HEK293 (cell line): ENCODE measurements at regions not wholly inside any gene's neighbourhood (a gene's known extent, or its start where the extent isn't known, plus 50 kb on each side); places are given as distances from the start of the nearest gene placed in this dataset.

Experiments
- SETDB1 ChIP-seq: IDR thresholded peaks from one replicate; pipeline ENCODE4 v1.6.1; 2017; ENCODE audit warnings: mild to moderate bottlenecking, low read length, moderate library complexity, mixed read lengths; ENCODE audit not compliant: insufficient read length
- SP2 ChIP-seq: fragments of 450-650 bp; formaldehyde crosslinking; IDR thresholded peaks from 2 replicates; pipeline ENCODE4 v1.5.1; 2016; ENCODE audit warnings: missing biosample characterization, missing genetic modification characterization
- ZBTB21 ChIP-seq: fragments of 450-650 bp; formaldehyde crosslinking; IDR thresholded peaks from 2 replicates; pipeline ENCODE4 v1.5.1; 2017; ENCODE audit warnings: missing biosample characterization, missing genetic modification characterization
- ZNF132 ChIP-seq: fragments of 450-650 bp; formaldehyde crosslinking; IDR thresholded peaks from 2 replicates; pipeline ENCODE4 v1.5.1; 2017; ENCODE audit warnings: missing biosample characterization, missing genetic modification characterization, borderline replicate concordance
- ZNF155 ChIP-seq: fragments of 450-650 bp; formaldehyde crosslinking; IDR thresholded peaks from 2 replicates; pipeline ENCODE4 v1.5.1; 2016; ENCODE audit warnings: missing biosample characterization, missing genetic modification characterization
- ZNF169 ChIP-seq: fragments of 450-650 bp; formaldehyde crosslinking; IDR thresholded peaks from 2 replicates; pipeline ENCODE4 v1.5.1; 2016; ENCODE audit warnings: missing biosample characterization, missing genetic modification characterization
- ZNF239 ChIP-seq: fragments of 450-650 bp; formaldehyde crosslinking; IDR thresholded peaks from 2 replicates; pipeline ENCODE4 v1.5.1; 2016; ENCODE audit warnings: missing biosample characterization, missing genetic modification characterization
- ZNF354C ChIP-seq: fragments of 450-650 bp; formaldehyde crosslinking; IDR thresholded peaks from 2 replicates; pipeline ENCODE4 v1.5.1; 2016; ENCODE audit warnings: missing biosample characterization, missing genetic modification characterization, low read depth, borderline replicate concordance
- ZSCAN30 ChIP-seq: fragments of 450-650 bp; IDR thresholded peaks from 2 replicates; pipeline ENCODE4 v1.5.1; 2018; ENCODE audit warnings: missing biosample characterization, mild to moderate bottlenecking, missing genetic modification characterization, moderate library complexity
- TF ChIP-seq, protein P1 (sequence below): fragments of 450-650 bp; formaldehyde crosslinking; IDR thresholded peaks from 2 replicates; pipeline ENCODE4 v1.5.1; 2016; ENCODE audit warnings: missing biosample characterization, missing genetic modification characterization
- TF ChIP-seq, protein P2 (sequence below): fragments of 450-650 bp; formaldehyde crosslinking; IDR thresholded peaks from 2 replicates; pipeline ENCODE4 v1.5.1; 2017; ENCODE audit warnings: missing biosample characterization, missing genetic modification characterization

DNA sequence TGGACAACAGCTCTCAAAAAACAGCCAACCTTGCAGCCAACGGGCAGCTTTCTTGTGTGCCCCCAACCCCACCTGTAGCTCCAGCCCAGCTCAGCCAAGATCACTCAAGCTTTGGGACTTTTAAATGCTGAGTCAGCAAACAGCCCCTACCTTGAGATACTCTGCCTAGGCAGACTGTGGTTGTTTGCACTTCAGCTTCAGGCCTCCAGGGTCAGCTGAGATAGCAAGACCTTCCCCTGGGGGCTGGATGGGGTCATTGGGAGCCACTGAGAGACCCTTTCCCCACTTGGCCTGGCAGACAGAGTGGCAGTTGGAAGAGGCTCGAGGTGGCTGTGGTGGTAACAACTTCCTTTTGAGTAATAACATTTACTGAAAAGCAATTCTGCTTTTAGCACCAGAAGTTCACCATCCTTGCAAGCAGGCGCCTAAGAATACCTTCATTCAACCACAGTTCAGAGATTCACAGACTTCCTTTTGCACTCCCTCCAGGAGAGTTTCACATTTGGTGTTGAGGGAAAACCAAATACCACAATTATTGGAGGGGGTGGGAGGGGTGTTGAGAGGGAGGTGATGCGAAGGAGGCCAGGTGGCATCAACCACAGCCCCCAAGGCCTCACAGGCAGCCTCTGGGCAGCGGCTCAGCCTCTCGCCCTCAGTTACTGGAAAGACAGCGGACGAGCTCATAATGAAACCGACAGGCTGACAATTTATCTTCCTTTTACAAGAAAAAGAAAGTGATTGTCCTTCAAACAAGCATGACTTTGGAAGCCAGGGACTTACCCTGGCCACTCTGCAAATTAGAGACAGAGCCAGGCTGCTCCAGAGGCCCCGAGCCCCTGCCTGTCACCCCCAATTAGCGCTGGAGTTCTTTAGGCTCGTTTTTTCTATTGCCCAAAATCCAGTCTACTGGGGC, 148.1 kb downstream of the CEBPB start:
- TF ChIP-seq ZNF239 (no peak), SETDB1 (no peak), ZNF169 (no peak), ZBTB21 (no peak), ZNF132 (no peak), ZSCAN30 (tag by site-specific recombination) (no peak), SP2 (tag by site-specific recombination) (no peak), ZNF354C (tag by site-specific recombination) (no peak), ZNF155 (no peak)
- TF ChIP-seq, protein P1, sequence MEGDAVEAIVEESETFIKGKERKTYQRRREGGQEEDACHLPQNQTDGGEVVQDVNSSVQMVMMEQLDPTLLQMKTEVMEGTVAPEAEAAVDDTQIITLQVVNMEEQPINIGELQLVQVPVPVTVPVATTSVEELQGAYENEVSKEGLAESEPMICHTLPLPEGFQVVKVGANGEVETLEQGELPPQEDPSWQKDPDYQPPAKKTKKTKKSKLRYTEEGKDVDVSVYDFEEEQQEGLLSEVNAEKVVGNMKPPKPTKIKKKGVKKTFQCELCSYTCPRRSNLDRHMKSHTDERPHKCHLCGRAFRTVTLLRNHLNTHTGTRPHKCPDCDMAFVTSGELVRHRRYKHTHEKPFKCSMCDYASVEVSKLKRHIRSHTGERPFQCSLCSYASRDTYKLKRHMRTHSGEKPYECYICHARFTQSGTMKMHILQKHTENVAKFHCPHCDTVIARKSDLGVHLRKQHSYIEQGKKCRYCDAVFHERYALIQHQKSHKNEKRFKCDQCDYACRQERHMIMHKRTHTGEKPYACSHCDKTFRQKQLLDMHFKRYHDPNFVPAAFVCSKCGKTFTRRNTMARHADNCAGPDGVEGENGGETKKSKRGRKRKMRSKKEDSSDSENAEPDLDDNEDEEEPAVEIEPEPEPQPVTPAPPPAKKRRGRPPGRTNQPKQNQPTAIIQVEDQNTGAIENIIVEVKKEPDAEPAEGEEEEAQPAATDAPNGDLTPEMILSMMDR (tag by site-specific recombination) = no peak
- TF ChIP-seq, protein P2, sequence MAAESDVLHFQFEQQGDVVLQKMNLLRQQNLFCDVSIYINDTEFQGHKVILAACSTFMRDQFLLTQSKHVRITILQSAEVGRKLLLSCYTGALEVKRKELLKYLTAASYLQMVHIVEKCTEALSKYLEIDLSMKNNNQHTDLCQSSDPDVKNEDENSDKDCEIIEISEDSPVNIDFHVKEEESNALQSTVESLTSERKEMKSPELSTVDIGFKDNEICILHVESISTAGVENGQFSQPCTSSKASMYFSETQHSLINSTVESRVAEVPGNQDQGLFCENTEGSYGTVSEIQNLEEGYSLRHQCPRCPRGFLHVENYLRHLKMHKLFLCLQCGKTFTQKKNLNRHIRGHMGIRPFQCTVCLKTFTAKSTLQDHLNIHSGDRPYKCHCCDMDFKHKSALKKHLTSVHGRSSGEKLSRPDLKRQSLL (tag by site-specific recombination) = no peak
